ENCODE measurements at regions not wholly inside any gene's neighbourhood (a gene's known extent, or its start where the extent isn't known, plus 50 kb on each side); places are given as distances from the start of the nearest gene placed in this dataset.

DNA sequence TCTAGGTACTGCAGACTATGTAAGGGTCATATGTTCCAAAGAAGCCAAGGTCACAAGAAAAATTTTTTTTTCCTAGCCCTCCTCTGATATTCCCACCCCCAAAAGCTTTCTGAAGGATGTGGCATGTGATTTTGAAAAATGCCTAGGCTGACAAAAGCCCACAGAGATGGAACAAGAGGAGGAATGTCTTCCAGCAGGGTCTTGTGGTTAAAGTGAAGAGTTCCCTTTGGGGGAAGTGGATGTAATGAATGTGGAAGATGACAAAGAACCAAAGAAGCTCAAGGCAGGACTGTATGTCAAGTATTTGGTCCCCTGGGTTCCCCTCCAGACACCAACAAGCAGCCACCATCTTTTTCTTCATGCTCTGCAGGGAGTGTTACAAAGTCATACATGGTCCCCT lies 268.8 kb downstream of the BCOR start:
- no peak overlapping the region for H3K27ac Mint-ChIP-seq
- H3K36me3 Mint-ChIP-seq (ENCODE audit: insufficient read depth): no peaks in the 10 kb centered on the region
- peaks cover 34% of the 10 kb centered on the region for H3K4me1 Mint-ChIP-seq (ENCODE audit: low read depth)
- H3K9me3 Mint-ChIP-seq (ENCODE audit: low read depth): no peaks in the 10 kb centered on the region
- H3K27me3 Mint-ChIP-seq: peaks cover 2% of the 10 kb centered on the region
- TF ChIP-seq, protein P1, sequence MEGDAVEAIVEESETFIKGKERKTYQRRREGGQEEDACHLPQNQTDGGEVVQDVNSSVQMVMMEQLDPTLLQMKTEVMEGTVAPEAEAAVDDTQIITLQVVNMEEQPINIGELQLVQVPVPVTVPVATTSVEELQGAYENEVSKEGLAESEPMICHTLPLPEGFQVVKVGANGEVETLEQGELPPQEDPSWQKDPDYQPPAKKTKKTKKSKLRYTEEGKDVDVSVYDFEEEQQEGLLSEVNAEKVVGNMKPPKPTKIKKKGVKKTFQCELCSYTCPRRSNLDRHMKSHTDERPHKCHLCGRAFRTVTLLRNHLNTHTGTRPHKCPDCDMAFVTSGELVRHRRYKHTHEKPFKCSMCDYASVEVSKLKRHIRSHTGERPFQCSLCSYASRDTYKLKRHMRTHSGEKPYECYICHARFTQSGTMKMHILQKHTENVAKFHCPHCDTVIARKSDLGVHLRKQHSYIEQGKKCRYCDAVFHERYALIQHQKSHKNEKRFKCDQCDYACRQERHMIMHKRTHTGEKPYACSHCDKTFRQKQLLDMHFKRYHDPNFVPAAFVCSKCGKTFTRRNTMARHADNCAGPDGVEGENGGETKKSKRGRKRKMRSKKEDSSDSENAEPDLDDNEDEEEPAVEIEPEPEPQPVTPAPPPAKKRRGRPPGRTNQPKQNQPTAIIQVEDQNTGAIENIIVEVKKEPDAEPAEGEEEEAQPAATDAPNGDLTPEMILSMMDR (IDR thresholded peaks at IDR 0.05; ENCODE audit: unreplicated experiment): no peak
- no peak overlapping the region for H3K4me3 Mint-ChIP-seq (ENCODE audit: low read depth)
- no peak for DNase-seq (ENCODE audit: low spot score, unreplicated experiment)

DNA sequence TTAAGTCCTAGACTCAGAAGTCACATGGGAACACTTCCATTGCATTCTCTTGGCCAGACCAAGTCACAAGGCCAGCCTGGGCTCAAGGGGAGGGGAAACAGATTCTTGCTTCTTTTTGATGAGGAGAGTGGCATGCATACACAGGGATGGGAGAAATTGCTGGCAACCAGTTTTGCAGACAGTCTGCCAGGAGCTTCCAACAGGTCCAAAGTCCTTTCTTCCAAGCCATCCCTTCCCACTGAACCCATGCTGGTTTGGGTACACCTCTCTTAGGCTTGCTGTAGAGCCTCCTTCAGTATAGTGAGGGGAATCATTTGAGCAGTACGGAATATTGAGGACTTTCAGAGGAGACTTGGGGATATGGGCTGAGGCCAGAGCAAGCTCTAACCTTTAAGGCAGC lies 267.8 kb downstream of the BCOR start:
- H3K9me3 Mint-ChIP-seq (ENCODE audit: low read depth): no peaks in the 10 kb centered on the region
- TF ChIP-seq, protein P1 (IDR thresholded peaks at IDR 0.05; ENCODE audit: unreplicated experiment): no peak
- DNase-seq (ENCODE audit: low spot score, unreplicated experiment): no peak
- no peaks in the 10 kb centered on the region for H3K27me3 Mint-ChIP-seq
- peaks cover 33% of the 10 kb centered on the region for H3K4me1 Mint-ChIP-seq (ENCODE audit: low read depth)
- no peak overlapping the region for H3K4me3 Mint-ChIP-seq (ENCODE audit: low read depth)
- no peaks in the 10 kb centered on the region for H3K36me3 Mint-ChIP-seq (ENCODE audit: insufficient read depth)
- H3K27ac Mint-ChIP-seq: no peak overlapping the region

DNA sequence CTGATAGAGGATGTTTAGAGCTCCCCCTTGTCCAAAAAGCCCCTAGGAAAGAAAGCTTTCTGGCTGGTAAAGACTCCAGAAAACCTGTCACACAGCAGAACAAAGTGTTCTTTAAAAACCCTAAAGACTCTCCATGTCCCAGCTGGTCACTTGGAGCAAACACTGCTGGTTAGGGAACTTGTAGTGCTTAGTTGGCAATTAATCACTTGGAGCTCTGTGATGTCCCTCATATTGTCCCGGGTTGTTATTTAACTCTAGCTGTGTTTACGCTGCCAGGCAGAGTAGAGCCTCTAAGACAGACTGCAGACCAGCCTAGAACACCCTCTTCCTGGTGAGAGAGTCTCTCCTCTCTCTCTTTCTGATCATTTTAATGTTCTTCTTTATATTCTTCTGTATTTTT lies 267.3 kb downstream of the BCOR start:
- Mint-ChIP-seq H3K27ac (no peak overlapping the region), H3K9me3 (ENCODE audit: low read depth) (no peaks in the 10 kb centered on the region), H3K4me1 (ENCODE audit: low read depth) (peaks cover 30% of the 10 kb centered on the region), H3K4me3 (ENCODE audit: low read depth) (no peak overlapping the region), H3K27me3 (no peaks in the 10 kb centered on the region), H3K36me3 (ENCODE audit: insufficient read depth) (no peaks in the 10 kb centered on the region)
- DNase-seq (ENCODE audit: low spot score, unreplicated experiment): no peak
- TF ChIP-seq, protein P1 (IDR thresholded peaks at IDR 0.05; ENCODE audit: unreplicated experiment): no peak

DNA sequence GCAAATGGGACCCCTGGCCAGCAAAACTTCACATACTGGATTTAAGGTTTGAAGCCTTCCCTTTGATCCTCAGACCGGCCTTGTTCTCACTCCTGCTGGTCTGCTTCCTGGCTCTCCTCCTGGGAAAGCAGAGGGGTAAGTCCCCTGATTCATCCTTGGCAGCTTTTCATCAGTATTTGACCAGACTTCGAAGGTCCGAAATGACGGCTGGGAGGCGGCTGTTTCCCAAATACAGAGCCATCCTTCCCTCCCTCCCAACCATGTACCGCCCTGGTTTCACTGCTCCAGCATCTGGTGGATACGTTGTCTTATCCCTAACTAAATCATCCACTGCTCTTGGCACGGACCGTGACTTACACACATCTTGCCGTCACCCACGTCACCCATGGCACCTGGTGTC lies 265.5 kb downstream of the BCOR start:
- Mint-ChIP-seq H3K9me3 (ENCODE audit: low read depth) (no peaks in the 10 kb centered on the region), H3K36me3 (ENCODE audit: insufficient read depth) (no peaks in the 10 kb centered on the region), H3K27ac (no peak overlapping the region), H3K27me3 (no peaks in the 10 kb centered on the region), H3K4me1 (ENCODE audit: low read depth) (peaks cover 14% of the 10 kb centered on the region), H3K4me3 (ENCODE audit: low read depth) (no peak overlapping the region)
- DNase-seq (ENCODE audit: low spot score, unreplicated experiment): no peak
- TF ChIP-seq, protein P1 (IDR thresholded peaks at IDR 0.05; ENCODE audit: unreplicated experiment): no peak

DNA sequence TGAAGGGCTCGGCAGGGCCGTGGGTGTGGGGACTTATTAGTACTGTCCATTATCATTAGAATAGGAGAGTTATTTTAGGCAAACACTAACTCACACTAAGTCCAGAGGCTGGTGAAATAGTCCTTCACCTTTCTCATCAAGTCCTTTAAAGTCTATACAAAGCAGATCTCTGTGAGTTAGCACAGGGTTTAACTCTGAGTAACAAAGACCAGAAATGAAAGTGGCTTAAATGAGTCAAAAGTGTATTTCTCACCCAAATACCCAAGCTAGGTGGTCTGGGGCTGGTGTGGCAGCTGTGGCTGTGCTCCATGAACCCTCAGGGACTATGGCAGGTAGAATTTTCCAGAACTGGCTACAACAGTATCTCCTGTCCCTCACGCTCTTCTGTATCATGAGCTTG lies 263.2 kb downstream of the BCOR start:
- H3K4me1 Mint-ChIP-seq (ENCODE audit: low read depth): peaks cover 11% of the 10 kb centered on the region
- H3K9me3 Mint-ChIP-seq (ENCODE audit: low read depth): no peaks in the 10 kb centered on the region
- no peak for DNase-seq (ENCODE audit: low spot score, unreplicated experiment)
- H3K27ac Mint-ChIP-seq: no peak overlapping the region
- H3K4me3 Mint-ChIP-seq (ENCODE audit: low read depth): no peak overlapping the region
- no peaks in the 10 kb centered on the region for H3K36me3 Mint-ChIP-seq (ENCODE audit: insufficient read depth)
- no peaks in the 10 kb centered on the region for H3K27me3 Mint-ChIP-seq
- TF ChIP-seq, protein P1 (IDR thresholded peaks at IDR 0.05; ENCODE audit: unreplicated experiment): no peak
